GM21447 (cell line): ENCODE measurements at regions not wholly inside any gene's neighbourhood (a gene's known extent, or its start where the extent isn't known, plus 50 kb on each side); places are given as distances from the start of the nearest gene placed in this dataset.
"Not testable (repeated sequence)": the region's sequence is repeated elsewhere in the genome, so short reads cannot be mapped to it uniquely, and the experiment has no call there.

Source experiments
- ATAC-seq: cut with Tn5 transposase; IDR thresholded peaks from one replicate; pipeline ENCODE4 v1.9.1; 2021; ENCODE audit not compliant: unreplicated experiment

GRCh38 chr9:82489201-82489821 is 500.7 kb downstream of the SPATA31D1 start:
- ATAC-seq: no peak

- ATAC-seq: no peak
Measured at GRCh38 chr9:82490019-82490499, 501.5 kb downstream of the SPATA31D1 start.

GRCh38 chr9:82490821-82491220 is 502.2 kb downstream of the SPATA31D1 start:
- ATAC-seq: not testable (repeated sequence)

DNA sequence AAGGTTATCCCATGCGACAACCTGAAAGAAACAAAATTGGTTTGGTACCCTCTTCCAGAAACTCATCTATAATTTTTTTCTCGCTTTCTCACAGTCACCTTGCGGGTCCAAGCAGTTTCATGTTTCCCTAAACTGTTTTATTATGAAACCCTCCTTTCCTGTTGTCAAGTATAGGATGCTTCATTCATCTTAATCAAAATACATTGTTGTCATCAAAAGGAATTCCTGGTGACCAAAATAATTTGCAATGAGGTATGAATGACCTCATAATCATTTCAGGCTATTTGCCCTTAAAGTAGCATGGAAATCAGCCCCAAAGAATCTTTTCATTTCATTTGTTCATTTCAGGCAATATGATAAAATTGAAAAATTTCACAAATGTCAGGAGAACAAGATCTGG is 503.0 kb downstream of the SPATA31D1 start:
- no peak for ATAC-seq

GRCh38 chr9:82492274-82492673 is 503.7 kb downstream of the SPATA31D1 start:
- ATAC-seq: no peak

GRCh38 chr9:82495884-82496777 is 507.6 kb downstream of the SPATA31D1 start:
- ATAC-seq: no peak

GRCh38 chr9:82498541-82499317 is 510.2 kb downstream of the SPATA31D1 start:
- no peak for ATAC-seq

GRCh38 chr9:82499337-82499736 is 510.8 kb downstream of the SPATA31D1 start:
- ATAC-seq: no peak

DNA sequence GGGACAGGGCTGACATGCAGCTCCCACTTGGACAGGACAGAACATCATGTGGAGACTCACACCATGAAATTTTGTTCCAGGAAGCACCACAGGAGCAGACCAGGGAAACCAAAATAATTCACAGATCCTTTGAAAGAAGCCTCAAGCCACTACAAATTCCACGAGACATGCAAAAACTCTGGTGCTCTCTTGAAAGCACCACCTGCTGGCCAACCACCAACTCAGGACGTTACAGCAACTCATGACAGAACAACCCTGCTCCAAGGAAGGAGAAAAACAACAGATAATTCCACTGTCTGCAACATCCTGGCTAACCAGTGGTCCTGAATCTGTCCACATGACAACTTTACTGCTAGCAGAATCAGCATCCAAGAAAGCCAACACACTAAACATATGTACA is 516.0 kb downstream of the SPATA31D1 start:
- ATAC-seq: no peak

- no peak for ATAC-seq
Measured at GRCh38 chr9:82511626-82512025, 523.1 kb downstream of the SPATA31D1 start.

- no peak for ATAC-seq
Measured at GRCh38 chr9:82512728-82513127, 524.2 kb downstream of the SPATA31D1 start.

- no peak for ATAC-seq
Measured at GRCh38 chr9:82513242-82513751, 524.7 kb downstream of the SPATA31D1 start.

- ATAC-seq: no peak
Measured at GRCh38 chr9:82513976-82514735, 525.6 kb downstream of the SPATA31D1 start.

- ATAC-seq: no peak
Measured at GRCh38 chr9:82518868-82519267, 530.3 kb downstream of the SPATA31D1 start.

- ATAC-seq: no peak
Measured at GRCh38 chr9:82519332-82519731, 530.8 kb downstream of the SPATA31D1 start.

GRCh38 chr9:82524407-82524806 is 535.8 kb downstream of the SPATA31D1 start:
- no peak for ATAC-seq

GRCh38 chr9:82526577-82526976 is 536.4 kb downstream of the RASEF start:
- no peak for ATAC-seq

DNA sequence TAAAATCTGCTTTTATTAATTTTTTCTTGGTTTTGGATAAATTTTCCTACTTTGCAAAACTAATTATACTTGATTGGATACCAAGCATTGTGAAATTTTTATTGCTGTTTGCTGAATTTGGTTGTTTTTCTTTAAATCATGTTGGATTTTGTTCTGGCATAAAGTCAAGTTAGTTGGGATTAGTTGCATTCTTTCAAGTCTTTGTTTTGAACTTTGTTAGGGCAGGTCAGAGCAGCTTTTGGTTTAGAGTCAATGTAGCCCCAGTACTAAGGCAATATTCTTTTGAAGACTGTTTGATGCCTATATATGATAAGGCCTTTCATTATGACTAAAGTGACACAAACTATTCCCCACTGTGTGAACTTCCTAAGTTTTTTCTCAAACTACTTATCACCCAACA is 531.1 kb downstream of the RASEF start:
- no peak for ATAC-seq

- ATAC-seq: no peak
Measured at GRCh38 chr9:82532504-82533180, 530.3 kb downstream of the RASEF start.

DNA sequence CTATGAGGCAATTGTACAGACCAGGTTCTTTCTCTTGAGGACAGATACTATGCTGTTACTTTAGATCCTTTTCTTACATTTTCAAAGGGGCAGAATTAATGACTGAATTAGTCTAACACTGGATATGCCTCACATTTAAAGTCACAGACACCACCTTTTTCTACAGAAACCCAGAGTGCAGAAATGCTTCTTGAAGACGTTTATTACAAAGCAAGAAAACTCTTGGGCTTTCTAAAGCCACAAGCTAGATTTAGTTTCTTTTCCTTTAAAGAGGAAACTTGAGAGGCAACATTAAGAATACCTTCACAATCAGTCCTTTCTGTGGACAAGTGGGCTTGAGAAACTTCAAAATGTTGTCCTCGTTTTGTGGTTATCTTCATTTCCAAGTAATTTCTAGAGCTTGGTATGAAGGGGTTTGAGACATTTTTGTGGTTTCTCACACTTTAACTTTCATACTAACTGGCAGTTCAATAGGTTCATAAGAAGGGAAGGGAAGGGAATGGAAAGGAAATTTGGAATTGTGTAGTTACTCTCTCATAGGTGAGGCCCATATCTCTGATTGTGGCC is 527.4 kb downstream of the RASEF start:
- no peak for ATAC-seq
